GM12874 (cell line): ENCODE measurements at regions not wholly inside any gene's neighbourhood (a gene's known extent, or its start where the extent isn't known, plus 50 kb on each side); places are given as distances from the start of the nearest gene placed in this dataset.

Experiments used
- CTCF ChIP-seq: IDR thresholded peaks from 2 replicates; pipeline ENCODE4 v1.5.1; 2011; ENCODE audit warnings: low read depth, mild to moderate bottlenecking, control low read depth, low read length, moderate library complexity; ENCODE audit not compliant: insufficient read depth

GRCh38 chr4:159024828-159025227, 78.1 kb upstream of the RAPGEF2 start:
- TF ChIP-seq CTCF = no peak

DNA sequence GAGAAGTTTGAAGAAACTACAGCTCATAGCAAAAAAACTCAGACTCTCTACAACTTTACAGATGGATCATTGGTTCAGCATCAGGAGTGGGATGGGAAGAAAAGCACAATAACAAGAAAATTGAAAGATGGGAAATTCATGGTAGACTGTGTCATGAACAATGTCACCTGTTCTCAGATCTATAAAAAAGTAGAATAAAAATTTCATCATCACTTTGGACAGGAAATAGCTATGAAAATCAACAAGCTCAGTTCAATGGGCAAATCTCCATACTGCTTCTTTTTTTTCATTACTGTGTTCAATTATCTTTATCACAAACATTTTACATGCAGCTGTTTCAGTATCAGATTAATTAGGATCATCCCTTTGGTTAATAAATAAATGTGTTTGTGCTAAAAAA, 76.5 kb upstream of the RAPGEF2 start:
- no peak for TF ChIP-seq CTCF

DNA sequence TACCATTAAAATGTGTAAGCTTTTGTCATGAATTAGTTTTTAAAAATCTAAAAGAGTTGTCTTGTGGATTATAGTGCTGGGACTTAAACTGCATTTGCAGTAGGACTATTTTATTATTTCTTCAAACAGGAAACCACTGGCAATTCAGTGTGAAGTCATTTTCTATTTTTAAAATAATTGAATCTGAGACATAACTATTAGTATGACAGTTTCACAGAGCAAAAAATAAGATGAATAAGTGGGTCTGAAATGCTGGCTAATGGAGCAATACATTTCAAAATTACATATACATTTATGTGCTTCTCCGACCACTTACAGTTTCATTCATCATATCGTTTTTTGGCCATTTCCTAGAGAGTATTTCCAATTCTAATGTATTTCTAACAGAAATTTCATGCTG, 75.3 kb upstream of the RAPGEF2 start:
- no peak for TF ChIP-seq CTCF

DNA sequence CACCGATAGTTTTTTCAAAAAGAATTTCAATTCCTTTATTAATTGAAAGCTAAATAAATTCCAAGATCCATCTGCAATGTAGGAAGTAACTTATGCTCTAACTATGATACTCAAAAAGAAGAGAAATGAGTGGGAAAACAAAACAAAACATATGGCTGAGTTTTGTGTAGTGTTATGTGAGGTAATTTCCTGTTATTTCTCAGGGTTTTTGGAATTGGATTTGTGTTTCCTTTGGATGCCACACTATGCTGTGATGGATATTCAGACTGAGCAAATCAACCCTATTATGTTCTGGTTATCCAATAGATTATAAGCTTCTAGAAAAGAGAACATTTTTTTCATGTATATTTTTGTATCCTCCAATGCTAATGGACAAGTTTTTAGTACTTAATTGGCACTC, 73.4 kb upstream of the RAPGEF2 start:
- no peak for TF ChIP-seq CTCF

GRCh38 chr4:159035570-159035969, 67.3 kb upstream of the RAPGEF2 start:
- no peak for TF ChIP-seq CTCF

GRCh38 chr4:159038536-159038935, 64.3 kb upstream of the RAPGEF2 start:
- no peak for TF ChIP-seq CTCF

- no peak for TF ChIP-seq CTCF
Measured at GRCh38 chr4:159041054-159042034, 61.5 kb upstream of the RAPGEF2 start.
